HL-60 (cell line): ENCODE measurements at regions not wholly inside any gene's neighbourhood (a gene's known extent, or its start where the extent isn't known, plus 50 kb on each side); places are given as distances from the start of the nearest gene placed in this dataset.
"Not testable (repeated sequence)": the region's sequence is repeated elsewhere in the genome, so short reads cannot be mapped to it uniquely, and the experiment has no call there.

ENCODE experiments used
- DNase-seq, 2 experiments: peaks; one replicate each; pipeline ENCODE4 v3.0.0-alpha.2; 2010 to 2020; ENCODE audit warnings: low read depth in 1 of 2, low spot score in 1 of 2
- H3K27ac ChIP-seq: fragments of 250-450 bp; sonication (Bioruptor Pico); replicated peaks from 2 replicates; pipeline ENCODE4 v1.5.1; 2020; ENCODE audit warnings: mild to moderate bottlenecking, moderate library complexity
- H3K27me3 ChIP-seq: fragments of 250-450 bp; sonication (Bioruptor Pico); 2 replicates; pipeline ENCODE4 v1.5.1; 2021; ENCODE audit warnings: mild to moderate bottlenecking, moderate library complexity; ENCODE audit not compliant: insufficient read depth, poor library complexity, severe bottlenecking
- H3K4me3 ChIP-seq: replicated peaks from 2 replicates; pipeline ENCODE4 v1.5.1; 2011; ENCODE audit warnings: mild to moderate bottlenecking, control low read depth, low read length; ENCODE audit not compliant: insufficient read depth
- CTCF ChIP-seq: IDR thresholded peaks from one replicate; pipeline ENCODE4 v1.5.1; 2011; ENCODE audit warnings: low read length, control low read depth, inconsistent platforms; ENCODE audit not compliant: insufficient read depth
- GABPA ChIP-seq: IDR thresholded peaks from 2 replicates; pipeline ENCODE4 v1.6.1; 2012; ENCODE audit warnings: low read depth
- POLR2AphosphoS5 ChIP-seq: IDR thresholded peaks from 2 replicates; pipeline ENCODE4 v1.6.1; 2012; ENCODE audit warnings: low read depth
- REST ChIP-seq: IDR thresholded peaks from 2 replicates; pipeline ENCODE4 v1.6.1; 2012; ENCODE audit warnings: low read depth; ENCODE audit not compliant: insufficient replicate concordance
- SPI1 ChIP-seq: IDR thresholded peaks from 2 replicates; pipeline ENCODE4 v1.6.1; 2012; ENCODE audit warnings: low read depth, mild to moderate bottlenecking, borderline replicate concordance

- DNase-seq: no peak
- H3K27me3 ChIP-seq: no peaks in the 10 kb centered on the region
- H3K4me3 ChIP-seq: no peak overlapping the region
- TF ChIP-seq GABPA (no peak), POLR2AphosphoS5 (no peak), SPI1 (no peak), REST (no peak)
- H3K27ac ChIP-seq: no peak overlapping the region
These were observed 644.3 kb downstream of the NR2F2 start for GRCh38 chr15:96974761-96975160.

- no peaks in the 10 kb centered on the region for H3K27me3 ChIP-seq
- H3K27ac ChIP-seq: no peak overlapping the region
- no peak for TF ChIP-seq GABPA
- no peak for TF ChIP-seq REST
- no peak for TF ChIP-seq CTCF
- no peak for TF ChIP-seq POLR2AphosphoS5
- no peak for TF ChIP-seq SPI1
- DNase-seq: no peak
- H3K4me3 ChIP-seq: no peak overlapping the region
These were observed 647.4 kb downstream of the NR2F2 start for GRCh38 chr15:96977886-96978285.

GRCh38 chr15:96978937-96979473 lies 648.5 kb downstream of the NR2F2 start:
- no peak overlapping the region for H3K4me3 ChIP-seq
- TF ChIP-seq GABPA (no peak), CTCF (no peak), SPI1 (no peak), REST (no peak), POLR2AphosphoS5 (no peak)

GRCh38 chr15:96984121-96984671 lies 653.7 kb downstream of the NR2F2 start:
- DNase-seq, H3K27me3 ChIP-seq, H3K4me3 ChIP-seq, H3K27ac ChIP-seq: not testable (repeated sequence)

More at GRCh38 chr15:96978937-96979473, 648.5 kb downstream of the NR2F2 start:
- no peak for DNase-seq
- H3K27me3 ChIP-seq: no peaks in the 10 kb centered on the region
- H3K27ac ChIP-seq: no peak overlapping the region
